Stromal cell of bone marrow (primary cell): ENCODE measurements at regions not wholly inside any gene's neighbourhood (a gene's known extent, or its start where the extent isn't known, plus 50 kb on each side); places are given as distances from the start of the nearest gene placed in this dataset.

Experiments used
- DNase-seq: peaks from one replicate; pipeline ENCODE4 v3.0.0-alpha.2; 2012; ENCODE audit warnings: low read depth

DNA sequence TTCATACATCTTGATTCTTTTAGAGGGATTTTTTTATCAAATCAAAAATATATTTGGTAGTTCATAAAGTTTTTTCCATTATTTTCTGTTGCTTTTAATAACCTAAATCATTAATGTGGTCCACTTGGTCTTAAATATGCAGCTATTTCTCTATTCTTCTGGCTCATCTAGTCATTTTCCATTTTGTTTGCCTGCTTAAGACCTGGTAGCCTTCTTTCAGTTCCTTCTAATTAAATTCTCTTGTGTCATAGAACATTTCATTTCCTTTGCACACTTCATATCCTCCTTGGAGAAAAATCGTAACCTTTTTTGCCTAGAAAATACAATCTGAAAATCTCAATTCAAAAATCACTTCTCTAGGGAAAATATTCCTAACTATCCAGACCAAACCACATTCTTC, 387.0 kb downstream of the LRFN5 start:
- DNase-seq = no peak

DNA sequence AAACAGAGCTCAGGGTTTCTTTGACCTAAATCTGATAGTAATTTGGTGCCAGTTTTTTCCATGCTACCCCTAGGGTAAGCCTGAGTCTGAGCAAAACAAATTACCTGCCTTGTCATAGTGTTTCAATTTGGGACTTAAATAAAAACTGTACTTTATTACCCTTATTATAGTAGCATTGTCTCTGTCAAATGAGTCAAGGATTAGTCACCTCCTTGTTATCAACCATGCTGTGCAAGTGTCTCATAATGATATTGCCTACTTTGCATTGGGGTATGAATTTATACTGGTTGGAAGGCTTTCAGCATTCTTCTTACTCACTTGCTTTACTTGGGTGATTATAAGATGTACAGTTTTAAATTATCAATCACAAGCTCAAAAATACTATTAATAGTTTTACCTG, 380.0 kb downstream of the LRFN5 start:
- peak; percentile 3 for DNase-seq

DNA sequence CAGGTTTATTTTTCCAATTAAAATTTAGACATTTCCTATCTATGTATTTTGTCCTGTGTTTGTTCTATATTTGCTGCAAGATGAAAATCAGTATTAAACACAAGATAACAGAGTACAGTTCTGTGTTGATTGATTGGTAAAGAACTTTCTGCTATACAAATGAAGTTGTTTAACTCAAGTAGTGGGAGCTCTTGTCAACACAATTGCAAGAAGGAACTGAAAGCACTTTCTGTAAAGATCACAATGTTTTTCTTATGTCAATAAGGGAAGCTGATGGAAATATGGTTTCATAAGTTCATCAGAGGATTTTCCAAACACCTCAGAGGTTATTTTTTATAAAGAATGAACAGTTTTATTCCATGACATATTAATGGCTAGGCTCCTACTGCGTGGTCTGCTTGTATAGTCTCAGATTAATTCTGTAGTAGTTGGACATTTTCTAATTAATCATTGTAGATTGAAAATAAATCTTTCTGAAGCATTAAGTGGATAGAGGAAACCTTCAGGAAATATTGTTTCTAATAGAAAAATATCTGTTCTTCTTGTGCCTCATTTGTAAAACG, 379.5 kb downstream of the LRFN5 start:
- DNase-seq = no peak

DNA sequence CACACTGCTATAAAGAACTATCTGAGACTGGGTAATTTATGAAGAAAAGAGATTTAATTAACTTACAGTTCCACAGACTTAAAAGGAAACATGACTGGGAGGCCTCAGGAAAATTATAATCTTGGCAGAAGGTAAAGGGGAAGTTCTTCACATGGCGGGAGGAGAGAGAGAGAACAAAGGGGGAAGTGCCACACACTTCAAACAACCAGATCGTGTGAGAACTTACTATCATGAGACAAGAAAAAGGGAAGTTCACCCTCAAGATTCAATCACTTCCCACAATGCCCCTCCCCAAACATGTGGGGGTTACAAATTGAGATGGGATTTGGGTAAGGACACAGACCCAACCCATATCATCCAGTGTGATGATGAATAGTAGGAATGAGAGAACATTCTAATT, 366.5 kb downstream of the LRFN5 start:
- no peak for DNase-seq

DNA sequence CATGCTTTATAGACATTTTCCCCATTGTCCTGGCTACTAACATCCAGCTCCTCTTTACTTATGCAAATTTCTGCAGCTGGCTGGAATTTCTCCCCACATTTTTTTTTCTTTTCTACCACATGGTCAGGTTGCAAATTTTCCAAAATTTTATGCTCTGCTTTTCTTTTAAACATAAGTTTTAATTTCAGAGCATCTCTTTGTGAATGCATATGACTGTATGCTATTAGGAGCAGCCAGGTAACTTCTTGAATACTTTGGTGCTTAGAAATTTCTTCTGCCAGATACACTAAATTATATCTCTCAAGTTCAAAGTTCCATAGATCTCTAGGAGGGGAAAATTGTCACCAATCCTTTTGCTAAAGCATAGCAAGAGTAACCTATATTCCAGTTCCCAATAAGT, 365.9 kb downstream of the LRFN5 start:
- no peak for DNase-seq

DNA sequence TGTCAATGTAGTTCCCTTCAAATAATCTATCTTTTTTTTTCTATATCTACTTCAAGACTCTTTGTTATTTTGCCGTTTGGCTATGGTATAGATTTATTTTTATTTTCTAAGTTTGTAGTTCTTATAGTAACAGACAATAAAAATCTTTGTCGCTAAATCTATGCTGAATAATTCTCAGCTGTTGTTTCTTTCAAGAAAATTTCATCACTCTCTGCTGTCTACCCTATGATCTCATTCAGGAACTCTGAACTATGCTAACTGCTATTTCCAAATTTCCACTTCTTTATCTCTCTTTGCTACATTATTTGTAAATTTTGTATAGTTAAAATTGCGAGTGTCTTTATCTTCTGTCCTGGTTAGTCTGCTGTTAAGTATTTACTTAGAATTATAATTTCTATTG, 353.6 kb downstream of the LRFN5 start:
- no peak for DNase-seq

DNA sequence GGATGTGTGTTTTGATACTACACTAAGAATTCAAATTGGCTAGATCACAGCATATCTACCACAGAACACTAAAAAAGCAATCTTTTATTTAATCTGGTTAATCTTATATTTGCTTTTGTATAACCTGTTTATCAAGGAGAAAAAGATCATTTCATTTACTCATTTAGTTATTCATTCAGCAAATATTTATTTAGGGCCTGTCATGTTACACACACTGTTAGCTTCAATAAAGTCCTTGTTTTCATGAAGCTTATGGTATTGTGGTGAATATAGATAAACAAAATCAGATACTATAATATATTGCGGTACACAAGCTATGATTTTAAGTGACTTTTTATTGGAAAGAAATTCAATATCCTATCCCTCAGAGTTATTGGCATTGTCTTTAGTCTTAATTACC, 350.8 kb downstream of the LRFN5 start:
- DNase-seq = no peak
